ENCODE measurements at regions not wholly inside any gene's neighbourhood (a gene's known extent, or its start where the extent isn't known, plus 50 kb on each side); places are given as distances from the start of the nearest gene placed in this dataset.

DNA sequence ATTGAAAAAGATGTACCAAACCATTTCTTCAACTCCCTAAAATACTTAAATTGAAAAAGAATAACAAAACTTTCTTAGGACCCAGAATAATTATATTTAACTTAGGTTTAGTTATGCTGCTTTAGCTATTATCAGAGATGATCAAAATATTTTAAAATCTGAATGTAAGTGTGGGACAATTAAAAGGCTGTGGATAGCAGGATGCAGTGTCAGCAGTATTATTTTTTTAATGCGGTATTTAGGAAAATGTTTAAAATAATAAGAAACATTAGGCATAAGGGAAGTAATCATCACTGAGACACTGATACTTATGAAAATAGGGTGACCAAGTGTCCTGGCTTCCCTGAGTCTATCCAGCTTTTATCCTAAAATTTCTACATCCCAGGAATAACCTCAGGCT lies 161.5 kb upstream of the PTCHD4 start:
- TF ChIP-seq, protein P1, sequence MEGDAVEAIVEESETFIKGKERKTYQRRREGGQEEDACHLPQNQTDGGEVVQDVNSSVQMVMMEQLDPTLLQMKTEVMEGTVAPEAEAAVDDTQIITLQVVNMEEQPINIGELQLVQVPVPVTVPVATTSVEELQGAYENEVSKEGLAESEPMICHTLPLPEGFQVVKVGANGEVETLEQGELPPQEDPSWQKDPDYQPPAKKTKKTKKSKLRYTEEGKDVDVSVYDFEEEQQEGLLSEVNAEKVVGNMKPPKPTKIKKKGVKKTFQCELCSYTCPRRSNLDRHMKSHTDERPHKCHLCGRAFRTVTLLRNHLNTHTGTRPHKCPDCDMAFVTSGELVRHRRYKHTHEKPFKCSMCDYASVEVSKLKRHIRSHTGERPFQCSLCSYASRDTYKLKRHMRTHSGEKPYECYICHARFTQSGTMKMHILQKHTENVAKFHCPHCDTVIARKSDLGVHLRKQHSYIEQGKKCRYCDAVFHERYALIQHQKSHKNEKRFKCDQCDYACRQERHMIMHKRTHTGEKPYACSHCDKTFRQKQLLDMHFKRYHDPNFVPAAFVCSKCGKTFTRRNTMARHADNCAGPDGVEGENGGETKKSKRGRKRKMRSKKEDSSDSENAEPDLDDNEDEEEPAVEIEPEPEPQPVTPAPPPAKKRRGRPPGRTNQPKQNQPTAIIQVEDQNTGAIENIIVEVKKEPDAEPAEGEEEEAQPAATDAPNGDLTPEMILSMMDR (IDR thresholded peaks at IDR 0.05), result no peak
- TF ChIP-seq EP300 (IDR thresholded peaks at IDR 0.05), result no peak
